GM18907 (cell line): ENCODE measurements at regions not wholly inside any gene's neighbourhood (a gene's known extent, or its start where the extent isn't known, plus 50 kb on each side); places are given as distances from the start of the nearest gene placed in this dataset.

Source experiments
- ATAC-seq: cut with Tn5 transposase; IDR thresholded peaks from one replicate; pipeline ENCODE4 v1.9.1; 2021; ENCODE audit warnings: mild to moderate bottlenecking, moderate library complexity; ENCODE audit not compliant: unreplicated experiment

DNA sequence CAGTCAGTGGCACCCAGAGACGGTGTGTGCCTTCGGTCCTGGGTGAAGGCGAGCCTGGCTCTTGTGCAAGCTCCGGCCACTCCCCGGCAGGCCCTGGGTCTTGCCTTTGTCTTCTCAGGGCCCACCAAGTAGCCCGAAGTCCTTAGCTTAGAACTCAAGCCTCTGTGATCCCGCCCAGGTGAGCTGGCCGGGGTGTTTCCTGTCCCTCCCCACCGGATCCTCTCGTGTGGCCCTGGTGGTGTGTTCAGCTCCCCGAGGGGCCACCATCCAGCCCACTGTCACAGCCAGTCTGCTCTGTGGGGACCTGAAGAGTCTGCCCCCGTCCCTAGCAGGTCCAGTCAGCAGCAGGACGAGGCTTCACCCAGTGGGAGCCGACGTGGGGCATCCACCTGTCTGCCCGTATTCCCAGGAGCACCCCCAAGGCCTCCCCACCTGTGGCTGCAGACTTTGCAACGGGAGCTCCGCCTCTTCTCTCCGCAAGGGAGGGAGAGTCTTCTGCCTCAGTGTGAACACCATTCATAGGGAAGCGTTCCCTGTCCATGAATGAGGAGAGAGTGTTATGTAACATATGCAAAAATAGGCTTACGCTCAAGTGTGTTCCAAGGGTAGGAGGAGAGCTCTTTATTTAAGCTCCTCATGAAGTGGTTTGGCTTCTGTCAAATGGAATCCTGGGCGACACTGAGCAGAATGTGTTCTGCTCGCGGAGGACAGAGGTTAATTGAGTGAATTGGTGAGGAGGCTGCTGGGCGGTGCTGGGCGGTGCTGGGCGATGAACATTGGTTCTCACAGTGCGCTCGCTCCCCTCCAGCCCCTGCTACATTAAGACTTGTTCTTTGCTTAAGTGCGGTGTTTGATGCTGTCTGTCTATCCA is 108.9 kb downstream of the CRYAA start:
- ATAC-seq, result no peak

DNA sequence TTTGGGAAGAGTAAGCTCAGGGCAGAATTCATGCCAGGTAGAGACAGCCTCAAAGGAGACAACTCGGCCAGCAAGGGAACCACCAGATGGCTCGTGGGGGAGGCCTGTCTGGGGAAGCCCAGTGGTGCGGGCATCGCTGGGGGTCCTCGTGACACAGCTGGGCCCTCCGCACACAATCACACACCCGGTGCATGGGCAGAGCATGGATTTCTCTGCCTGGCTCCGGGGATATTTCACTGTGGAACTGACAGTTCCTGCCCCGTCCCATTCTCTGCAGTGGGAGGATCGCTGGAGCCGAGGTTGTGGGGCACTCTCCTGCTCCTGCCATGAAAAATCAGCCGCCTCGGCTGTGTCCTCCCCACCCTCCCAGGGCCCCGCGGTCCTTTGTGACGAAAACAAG is 108.0 kb downstream of the CRYAA start:
- ATAC-seq, result no peak

DNA sequence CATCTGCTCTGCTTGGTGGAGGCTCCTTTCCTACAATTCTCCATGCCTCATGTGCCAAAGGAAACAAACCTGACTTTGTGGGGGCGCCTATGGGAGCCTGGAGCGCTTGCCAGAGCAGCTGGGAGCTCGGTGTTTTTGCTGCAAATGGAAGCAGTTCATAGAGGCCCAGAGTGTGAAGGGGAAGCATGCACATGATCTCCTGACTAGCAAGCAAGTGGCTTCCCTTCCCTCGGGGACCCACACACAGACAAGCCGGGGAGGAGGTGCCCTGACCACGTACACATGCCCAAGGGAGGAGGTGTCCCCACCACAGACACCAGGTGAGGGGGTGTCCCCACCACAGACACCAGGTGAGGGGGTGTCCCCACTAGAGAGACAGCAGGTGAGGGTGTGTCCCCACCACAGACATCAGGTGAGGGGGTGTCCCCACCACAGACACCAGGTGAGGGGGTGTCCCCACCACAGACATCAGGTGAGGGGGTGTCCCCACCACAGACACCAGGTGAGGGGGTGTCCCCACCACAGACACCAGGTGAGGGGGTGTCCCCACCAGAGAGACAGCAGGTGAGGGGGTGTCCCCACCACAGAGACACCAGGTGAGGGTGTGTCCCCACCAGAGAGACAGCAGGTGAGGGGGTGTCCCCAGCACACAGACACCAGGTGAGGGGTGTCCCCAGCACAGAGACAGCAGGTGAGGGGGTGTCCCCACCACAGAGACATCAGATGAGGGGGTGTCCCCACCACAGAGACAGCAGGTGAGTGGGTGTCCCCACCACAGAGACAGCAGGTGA is 106.8 kb downstream of the CRYAA start:
- ATAC-seq, result no peak

DNA sequence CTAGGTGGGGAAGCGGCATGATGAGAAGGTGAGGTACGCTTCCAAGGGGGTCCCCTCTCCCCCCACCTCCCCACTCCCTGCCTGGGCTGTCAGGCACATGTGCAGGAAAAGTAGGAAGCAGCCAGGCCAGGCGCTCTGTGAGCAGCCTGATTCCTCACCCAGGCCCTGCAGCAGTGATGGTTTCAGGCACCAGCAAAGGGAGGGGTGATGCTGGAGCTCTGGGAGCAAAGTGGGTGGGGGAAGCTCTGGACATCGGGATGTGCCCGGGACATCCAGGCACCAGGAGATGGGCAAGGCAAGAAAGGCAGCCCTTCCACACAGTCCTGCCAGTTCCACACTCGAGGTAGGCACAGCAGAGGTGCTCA is 106.1 kb downstream of the CRYAA start:
- no peak for ATAC-seq

DNA sequence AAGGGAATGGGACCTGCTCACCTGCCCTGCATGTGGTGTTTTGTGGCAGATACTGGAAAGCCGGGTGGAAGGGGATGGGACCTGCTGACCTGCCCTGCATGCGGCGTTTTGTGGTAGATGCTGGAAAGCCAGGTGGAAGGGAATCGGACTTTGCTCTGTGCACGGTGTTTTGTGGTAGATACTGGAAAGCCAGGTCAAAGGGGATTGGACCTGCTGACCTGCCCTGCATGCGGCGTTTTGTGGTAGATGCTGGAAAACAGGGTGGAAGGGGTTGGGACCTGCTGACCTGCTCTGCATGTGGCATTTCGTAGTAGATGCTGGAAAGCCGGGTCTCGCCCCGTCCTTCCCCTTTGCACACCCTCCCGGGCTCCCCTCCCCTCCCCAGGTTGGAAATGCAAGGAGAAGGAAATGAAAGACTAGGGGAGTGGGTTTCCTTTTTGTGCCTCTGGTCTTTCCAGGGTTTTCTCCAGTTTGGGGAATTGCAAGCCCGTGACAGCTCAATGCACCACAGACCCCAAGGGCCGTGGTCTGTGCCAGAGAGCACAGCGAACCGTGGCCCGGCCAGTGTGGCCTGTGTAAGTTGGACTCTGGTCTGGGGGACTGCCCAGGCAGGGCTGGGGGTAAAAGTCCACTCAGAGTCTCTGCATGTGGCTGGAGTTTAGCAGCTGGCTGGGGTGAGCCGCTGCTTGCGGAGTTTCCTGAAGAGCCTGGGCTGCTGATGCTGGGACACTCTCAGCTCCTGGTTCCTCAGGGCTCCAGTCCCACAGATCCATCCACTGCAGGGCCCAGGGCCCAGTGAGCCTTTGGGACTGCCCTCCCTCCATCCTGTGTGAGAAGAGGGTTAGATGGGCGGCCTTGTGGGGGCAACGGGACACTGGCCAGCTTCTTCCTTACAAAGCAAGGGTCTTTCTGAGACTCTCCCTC is 105.5 kb downstream of the CRYAA start:
- no peak for ATAC-seq

DNA sequence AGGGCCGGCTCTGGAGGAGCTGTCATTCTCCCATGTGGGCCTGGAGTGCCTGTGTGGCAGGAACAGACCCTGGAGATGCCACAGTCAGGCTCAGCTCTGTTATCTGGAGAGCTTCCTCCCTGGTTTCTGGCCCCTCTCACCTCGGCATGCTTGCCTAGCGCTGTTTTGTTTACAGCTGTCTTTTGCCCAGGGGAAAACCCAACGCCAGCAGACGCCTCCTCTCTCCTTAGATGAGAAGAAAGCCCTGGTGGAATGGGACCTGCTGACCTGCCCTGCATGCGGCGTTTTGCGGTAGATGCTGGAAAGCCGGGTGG is 104.9 kb downstream of the CRYAA start:
- ATAC-seq, result no peak

DNA sequence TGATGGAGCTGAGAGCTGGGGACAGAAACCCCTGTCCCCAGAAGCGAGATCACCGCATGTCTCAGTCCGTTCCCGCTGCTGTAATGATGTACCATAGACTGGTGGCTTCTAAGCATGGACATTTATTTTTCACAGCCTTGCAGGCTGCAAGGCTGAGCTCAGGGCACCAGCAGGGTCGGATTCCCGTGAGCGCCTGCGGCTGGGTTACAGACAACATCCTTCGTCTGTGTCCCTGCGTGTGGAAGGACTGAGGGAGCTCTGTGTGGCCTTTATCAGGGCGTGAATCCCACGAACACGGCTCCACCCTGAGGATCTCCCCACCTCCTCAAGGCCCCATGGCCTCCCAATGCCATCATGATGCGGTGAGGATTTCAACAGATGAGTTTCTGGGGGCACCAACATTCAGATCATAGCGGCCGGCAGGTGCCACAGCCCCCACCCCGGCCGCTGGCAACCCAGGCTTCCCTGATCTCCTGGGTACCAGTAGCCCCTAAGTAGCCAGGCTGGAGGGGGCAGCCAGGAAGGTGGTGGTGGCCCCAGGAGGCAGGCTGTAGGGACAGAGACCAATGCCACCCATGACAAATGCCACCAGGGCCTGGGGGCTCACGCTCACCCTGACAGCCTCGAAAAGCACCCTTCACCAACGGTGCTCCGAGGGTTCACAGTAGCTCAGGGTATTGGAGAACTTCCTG is 104.4 kb downstream of the CRYAA start:
- no peak for ATAC-seq

DNA sequence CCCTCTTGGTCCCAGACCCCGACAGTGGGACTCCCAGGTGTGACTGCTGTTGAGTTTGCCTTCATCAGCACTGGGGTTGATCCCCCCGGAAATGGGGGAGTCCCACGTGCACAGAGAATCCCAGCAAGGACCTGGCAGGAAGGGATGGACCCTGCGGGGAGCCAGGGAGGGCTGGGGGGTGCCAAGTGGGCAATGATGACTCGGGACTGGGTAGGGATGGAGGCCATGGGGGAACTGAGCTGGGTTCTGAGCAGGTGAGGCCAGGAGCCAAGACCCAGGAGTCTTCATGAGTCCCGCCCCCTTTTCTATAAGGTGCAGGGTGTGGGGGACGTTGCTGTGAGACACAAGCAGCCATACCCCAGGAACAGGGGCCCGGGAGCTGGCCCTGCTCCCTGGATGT is 103.8 kb downstream of the CRYAA start:
- no peak for ATAC-seq

DNA sequence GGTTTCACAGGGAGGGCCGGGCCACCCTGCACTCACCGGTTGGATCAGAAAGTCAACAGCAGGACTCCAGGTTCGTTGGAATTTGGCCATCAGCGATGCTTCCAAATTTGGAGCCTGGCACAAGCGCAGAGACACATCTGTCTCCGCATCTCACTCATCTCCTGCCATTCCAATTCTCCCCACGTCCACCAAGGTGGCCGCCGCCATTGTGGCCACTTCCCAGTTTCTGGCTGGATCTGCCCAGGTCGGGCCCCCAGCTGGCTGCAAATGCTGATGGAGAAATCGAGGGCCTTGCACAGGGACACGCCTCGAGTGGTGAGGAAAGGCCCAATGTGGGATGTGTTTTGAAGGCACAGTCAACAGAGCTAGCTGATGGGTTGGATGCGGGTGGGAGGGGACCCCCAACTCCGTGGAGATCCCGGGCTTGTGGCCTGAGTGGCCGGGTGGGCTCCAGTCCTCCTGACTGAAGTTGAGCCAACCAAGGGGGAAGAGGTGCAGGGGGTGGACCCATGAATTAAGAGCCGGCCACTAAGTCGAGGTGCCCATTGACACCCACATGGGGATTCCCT is 102.7 kb downstream of the CRYAA start:
- ATAC-seq, result no peak

DNA sequence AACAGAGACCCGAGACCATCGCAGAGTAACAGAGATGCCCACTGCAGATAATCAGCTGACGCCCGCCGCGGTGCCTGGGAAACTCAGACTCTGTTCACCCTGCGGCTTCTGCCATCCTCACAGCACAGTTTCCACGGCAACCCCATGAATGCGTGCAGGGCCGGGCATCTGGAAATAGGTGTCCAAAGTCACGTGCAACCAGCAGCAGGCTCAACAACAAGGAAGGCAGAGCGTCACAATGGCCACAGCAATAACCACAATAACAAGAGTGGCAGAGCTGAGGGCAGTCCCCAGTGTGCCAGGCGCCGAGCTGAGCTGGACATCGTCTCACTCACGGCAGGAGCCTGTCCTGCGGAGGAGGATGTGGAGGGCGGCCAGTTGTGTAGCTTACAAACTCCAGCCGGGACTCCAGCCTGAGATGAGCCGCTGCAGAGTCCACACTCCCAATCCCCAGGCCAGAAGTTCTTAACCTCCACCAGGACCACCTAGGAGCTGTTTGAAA is 102.0 kb downstream of the CRYAA start:
- ATAC-seq, result no peak

DNA sequence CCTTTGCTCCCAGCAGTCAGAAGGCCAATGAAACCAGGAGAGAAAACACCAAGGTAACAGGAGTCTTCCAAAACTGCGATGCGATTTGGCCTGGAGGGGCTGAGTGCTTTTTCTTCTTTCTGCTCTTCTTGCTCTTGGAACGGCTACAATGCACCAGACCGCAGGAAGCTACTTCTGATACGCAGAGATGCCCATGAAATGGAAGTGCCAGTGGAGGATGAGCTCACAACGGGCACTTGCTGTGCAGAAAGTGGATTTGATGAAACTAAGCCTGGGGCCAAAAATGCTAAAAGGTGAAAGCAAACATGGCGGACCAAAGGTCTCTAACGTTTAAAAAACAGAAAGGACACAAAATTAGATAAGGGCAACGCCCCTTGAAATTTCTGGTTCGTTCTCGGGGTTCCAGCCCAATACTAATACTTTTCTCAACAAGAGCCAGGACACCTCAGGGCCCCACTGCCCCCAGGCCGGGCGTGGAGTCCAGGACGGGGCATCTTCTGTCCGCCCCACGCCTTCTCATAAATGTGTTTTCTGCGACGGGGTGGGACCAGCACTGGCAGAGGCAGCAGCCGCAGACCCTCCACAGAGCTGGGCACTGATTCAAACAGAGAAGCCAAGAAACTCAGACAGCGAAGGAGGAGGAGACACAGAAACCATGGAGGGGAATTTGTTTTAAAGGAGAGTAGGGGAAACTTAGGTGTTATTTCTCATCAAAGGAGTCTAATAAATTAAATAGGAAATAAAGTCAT is 101.3 kb downstream of the CRYAA start:
- ATAC-seq, result no peak

DNA sequence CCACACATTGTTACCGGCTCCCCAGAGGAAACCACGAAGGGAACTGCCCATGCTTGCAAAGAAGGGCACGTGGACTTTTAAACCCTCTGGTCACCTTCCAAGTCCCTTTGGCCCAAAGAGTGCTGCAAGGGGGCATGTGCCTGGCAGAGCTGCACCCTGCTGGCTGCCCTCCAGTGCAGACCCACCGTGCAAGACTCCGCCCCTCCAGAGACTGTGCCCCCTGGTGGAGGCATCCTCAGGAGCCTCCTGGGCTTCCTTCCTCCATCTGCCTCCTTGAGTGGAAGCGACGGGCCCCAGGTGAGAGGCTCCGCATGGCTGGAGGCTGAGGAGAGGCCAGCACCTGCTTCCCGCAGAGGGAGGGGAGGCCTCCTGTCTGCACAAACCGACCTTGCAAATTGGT is 100.6 kb downstream of the CRYAA start:
- no peak for ATAC-seq

DNA sequence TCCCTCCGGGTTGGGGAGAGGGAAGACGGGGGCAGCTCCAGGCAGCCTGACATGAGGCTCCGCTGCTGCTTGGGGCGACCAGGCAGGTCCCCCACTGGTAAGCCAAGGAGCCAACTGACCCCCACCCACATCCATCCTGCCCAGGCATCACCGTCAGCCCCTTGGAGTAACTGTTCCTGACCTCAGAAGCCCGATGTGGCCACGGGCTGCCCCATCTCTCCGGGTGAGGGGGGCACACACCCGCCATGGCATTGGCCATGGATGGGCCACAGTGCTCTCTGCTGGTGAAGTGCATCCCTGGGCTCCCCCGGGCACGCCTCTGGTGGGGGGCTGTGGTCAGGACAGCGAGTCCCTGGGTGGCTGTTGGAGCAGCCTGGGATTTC is 100.0 kb downstream of the CRYAA start:
- no peak for ATAC-seq

DNA sequence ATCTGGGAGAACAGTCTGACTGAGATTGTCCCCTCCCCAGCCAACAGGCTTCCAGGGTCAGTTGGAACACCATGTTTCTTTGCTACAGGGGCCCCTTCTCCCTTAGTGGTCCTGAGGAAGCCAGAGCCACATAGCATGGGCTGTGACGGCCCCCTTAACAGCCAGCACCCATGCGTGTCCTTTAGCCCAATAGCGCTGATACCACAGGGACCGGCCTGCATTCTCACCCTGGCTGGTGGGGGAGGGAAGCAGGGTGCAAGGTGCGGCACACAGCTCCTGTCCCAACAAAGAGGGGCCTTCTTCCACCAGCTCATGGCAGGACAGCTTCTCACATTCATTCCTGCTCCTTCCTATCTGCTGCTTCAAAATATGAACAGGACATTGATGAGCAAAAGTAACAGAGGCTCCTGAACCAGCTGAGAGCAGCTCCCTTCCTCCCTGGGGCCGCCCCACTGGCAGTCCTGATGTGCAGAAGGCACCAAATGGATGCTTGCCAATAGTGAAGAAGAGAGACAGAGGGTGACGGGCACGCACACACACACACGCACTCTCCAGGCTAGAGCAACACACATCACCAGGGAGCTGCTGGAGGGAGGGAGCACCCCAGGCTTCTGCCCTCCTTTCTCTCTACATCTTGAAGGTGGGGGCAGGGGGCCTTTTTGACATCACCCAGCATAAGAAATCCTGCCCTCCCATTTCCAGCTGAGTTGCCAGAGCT is 99.4 kb downstream of the CRYAA start:
- ATAC-seq, result no peak

DNA sequence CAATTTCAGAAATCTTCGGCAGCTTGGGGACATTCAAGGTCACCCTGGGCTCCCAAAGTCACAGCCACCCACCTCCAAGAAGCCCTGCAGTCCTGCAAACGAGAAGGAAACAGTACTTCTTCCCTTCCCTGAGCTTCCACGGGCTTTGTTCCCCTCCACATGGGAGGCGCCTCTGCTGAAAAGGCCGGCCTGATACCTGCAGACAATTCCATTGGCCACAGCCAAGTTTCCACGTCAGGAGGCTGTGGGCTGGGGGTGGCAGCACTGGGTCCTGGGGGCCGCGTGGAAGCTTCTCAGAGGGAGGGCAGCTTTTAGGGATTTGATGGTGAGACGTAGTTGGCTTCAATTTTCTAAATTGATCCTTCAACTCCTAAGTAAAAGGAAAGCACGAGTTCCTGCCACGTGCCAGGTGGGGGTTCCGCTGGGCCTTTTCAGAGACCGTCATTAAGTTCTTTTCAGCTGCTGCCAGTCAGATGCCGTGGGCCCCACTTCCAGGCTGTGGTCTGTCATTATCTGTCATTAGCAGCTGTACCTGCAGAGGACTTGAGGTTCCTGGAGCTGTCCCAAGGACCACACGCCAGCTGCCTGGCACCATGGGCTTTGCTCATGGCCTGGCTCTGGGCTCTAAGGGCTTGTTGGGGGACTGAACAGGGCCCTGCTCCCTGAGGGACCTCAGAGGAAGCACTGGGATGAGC is 98.7 kb downstream of the CRYAA start:
- no peak for ATAC-seq

DNA sequence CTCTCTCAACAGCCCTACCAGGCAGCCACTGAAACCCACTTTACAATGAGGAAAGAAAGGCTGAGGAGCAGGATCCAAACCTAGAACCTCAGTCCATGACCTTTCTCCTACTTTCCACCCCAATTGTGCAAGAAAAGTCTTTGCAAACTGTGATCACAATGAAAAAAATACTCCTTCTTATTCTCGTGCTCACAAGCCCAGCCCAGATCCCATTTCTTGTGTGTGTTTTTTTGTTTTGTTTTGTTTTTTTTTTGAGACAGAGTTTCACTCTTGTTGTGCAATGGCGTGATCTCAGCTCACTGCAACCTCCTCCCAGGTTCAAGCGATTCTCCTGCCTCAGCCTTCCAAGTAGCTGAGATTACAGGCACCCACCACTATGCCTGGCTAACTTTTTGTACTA is 97.7 kb downstream of the CRYAA start:
- no peak for ATAC-seq

DNA sequence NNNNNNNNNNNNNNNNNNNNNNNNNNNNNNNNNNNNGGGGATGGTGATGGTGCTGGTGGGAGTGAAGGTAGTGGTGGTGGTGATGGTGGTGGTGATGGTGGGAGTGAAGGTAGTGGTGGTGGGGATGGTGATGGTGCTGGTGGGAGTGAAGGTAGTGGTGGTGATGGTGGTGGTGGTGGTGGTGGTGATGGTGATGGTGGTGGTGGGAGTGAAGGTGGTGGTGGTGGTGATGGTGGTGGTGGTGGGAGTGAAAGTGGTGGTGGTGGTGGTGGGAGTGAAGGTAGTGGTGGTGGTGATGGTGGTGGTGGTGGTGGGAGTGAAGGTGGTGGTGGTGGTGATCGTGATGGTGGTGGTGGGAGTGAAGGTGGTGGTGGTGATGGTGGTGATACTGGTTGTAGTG is 93.6 kb downstream of the CRYAA start:
- no peak for ATAC-seq
